Lung (tissue), 11 donors: ENCODE measurements at regions not wholly inside any gene's neighbourhood (a gene's known extent, or its start where the extent isn't known, plus 50 kb on each side); places are given as distances from the start of the nearest gene placed in this dataset.
"Not testable (repeated sequence)": the region's sequence is repeated elsewhere in the genome, so short reads cannot be mapped to it uniquely, and the experiment has no call there.

Experiments
- ATAC-seq: fragments of 200-7000 bp; cut with Tn5 transposase; one replicate; pipeline ENCODE4 v1.9.1; 2020; ENCODE audit warnings: moderate number of reproducible peaks; ENCODE audit not compliant: insufficient read depth, low FRiP score
- DNase-seq, 3 donors: peaks; one replicate each; pipeline ENCODE4 v3.0.0-alpha.2; 2013 to 2017
- H3K27ac ChIP-seq, 2 donors: one replicate each; pipeline ENCODE4 v1.5.1; 2013; ENCODE audit warnings: mild to moderate bottlenecking in 2 of 2, moderate library complexity in 2 of 2, control low read depth in 1 of 2, inconsistent platforms in 1 of 2, low read depth in 1 of 2, low read length in 1 of 2
- H3K27me3 ChIP-seq, 3 donors: one replicate each; pipeline ENCODE4 v1.5.1; 2013; ENCODE audit warnings: low read length in 2 of 3; ENCODE audit not compliant: control insufficient read depth in 3 of 3, insufficient read depth in 3 of 3
- H3K36me3 ChIP-seq, 4 donors: one replicate each; pipeline ENCODE4 v1.5.1; 2013; ENCODE audit warnings: low read length in 4 of 4, mild to moderate bottlenecking in 1 of 4, moderate library complexity in 1 of 4; ENCODE audit not compliant: control insufficient read depth in 4 of 4, insufficient read depth in 4 of 4
- H3K4me1 ChIP-seq, 5 donors: one replicate each; pipeline ENCODE4 v1.5.1; 2013; ENCODE audit warnings: low read length in 5 of 5, mild to moderate bottlenecking in 2 of 5, moderate library complexity in 1 of 5; ENCODE audit not compliant: control insufficient read depth in 5 of 5, insufficient read depth in 5 of 5
- H3K4me3 ChIP-seq: one replicate; pipeline ENCODE4 v1.5.1; 2013; ENCODE audit warnings: mild to moderate bottlenecking, control low read depth, moderate library complexity
- H3K9ac ChIP-seq, 2 donors: one replicate each; pipeline ENCODE4 v1.5.1; 2013; ENCODE audit warnings: low read length in 2 of 2, control low read depth in 1 of 2; ENCODE audit not compliant: insufficient read depth in 1 of 2
- H3K9me3 ChIP-seq, 4 donors: one replicate each; pipeline ENCODE4 v1.5.1; 2013; ENCODE audit warnings: low read length in 3 of 4, mild to moderate bottlenecking in 1 of 4, moderate library complexity in 1 of 4; ENCODE audit not compliant: control insufficient read depth in 4 of 4, insufficient read depth in 3 of 4
- WGBS, 2 donors: extraction: QIAGEN DNeasy Blood & Tissue Kit; methylation state at CpG; one replicate each; pipeline ENCODE4 v1.1.7; 2013; 5-methylcytosine and 5-hydroxymethylcytosine counted together
- TF ChIP-seq, protein P1 (sequence below): IDR thresholded peaks from 2 replicates; pipeline ENCODE4 v1.5.1; 2012; ENCODE audit warnings: mild to moderate bottlenecking; ENCODE audit errors: control extremely low read depth, extremely low read depth
- donor health status: control.
- donor health status: control.
- donor health status: Bipolar disorder and iron deficiency.
- donor health status: healthy.
- donor health status: DM: yes; HTN: yes; CAD: no.

DNA sequence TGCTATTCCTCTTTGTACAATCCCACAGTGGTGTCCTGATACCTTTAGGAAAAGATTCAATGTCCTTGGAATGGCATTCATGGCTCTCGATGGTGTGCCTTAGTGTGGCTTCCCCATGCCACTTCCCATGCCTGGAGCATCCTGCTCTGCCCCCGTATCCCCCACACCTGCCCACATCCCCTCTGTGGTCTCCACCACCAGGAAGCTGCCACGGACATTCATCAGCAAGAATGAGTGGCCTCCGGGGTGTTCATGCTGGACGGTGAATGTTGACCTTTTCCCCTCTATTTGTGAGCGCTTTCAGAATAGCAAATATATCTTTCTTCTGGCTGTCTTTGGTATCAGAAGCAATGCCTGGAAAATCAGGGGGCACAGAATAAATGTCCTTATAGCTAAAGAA, 262.0 kb upstream of the NRP1 start:
- WGBS, 2 donors, result 45 to 59% methylated on average over 6 of the region's 6 CpGs
- H3K36me3 ChIP-seq, result no peaks in the 10 kb centered on the region
- no peak overlapping the region for H3K9ac ChIP-seq
- H3K4me3 ChIP-seq, result no peak overlapping the region
- no peak for ATAC-seq
- TF ChIP-seq, protein P1, sequence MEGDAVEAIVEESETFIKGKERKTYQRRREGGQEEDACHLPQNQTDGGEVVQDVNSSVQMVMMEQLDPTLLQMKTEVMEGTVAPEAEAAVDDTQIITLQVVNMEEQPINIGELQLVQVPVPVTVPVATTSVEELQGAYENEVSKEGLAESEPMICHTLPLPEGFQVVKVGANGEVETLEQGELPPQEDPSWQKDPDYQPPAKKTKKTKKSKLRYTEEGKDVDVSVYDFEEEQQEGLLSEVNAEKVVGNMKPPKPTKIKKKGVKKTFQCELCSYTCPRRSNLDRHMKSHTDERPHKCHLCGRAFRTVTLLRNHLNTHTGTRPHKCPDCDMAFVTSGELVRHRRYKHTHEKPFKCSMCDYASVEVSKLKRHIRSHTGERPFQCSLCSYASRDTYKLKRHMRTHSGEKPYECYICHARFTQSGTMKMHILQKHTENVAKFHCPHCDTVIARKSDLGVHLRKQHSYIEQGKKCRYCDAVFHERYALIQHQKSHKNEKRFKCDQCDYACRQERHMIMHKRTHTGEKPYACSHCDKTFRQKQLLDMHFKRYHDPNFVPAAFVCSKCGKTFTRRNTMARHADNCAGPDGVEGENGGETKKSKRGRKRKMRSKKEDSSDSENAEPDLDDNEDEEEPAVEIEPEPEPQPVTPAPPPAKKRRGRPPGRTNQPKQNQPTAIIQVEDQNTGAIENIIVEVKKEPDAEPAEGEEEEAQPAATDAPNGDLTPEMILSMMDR, result no peak
- no peak overlapping the region for H3K27ac ChIP-seq
- H3K27me3 ChIP-seq, result no peaks in the 10 kb centered on the region
- H3K4me1 ChIP-seq, result peaks cover 0 to 6% (median 0%) of the 10 kb centered on the region in 5 donors
- DNase-seq, result no peak
- peaks cover 0 to 2% (median under 1%) of the 10 kb centered on the region in 4 donors for H3K9me3 ChIP-seq

DNA sequence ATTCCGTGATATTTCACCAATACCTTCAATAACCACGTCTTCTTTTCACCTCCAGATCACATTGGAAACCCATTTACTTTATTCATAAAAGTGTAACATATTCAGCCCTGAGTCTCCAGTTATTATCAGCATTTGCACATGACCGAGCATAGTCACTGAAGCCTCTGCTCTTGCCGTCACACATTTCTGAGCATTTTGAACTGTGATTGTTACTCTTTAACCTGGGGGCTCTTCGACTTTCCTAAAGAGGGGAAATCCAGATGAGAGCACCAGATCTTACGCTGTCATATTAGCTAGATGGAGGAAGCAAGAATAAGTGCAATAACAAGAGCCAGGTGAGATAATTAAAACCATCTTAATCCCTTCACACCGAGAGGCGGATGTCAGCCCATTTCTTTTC, 260.0 kb upstream of the NRP1 start:
- H3K4me1 ChIP-seq, result peaks cover 0 to 6% (median 0%) of the 10 kb centered on the region in 5 donors
- no peak for ATAC-seq
- H3K9ac ChIP-seq, result no peak overlapping the region
- TF ChIP-seq, protein P1, result no peak
- no peaks in the 10 kb centered on the region for H3K27me3 ChIP-seq
- H3K27ac ChIP-seq, result no peak overlapping the region
- no peak overlapping the region for H3K4me3 ChIP-seq
- DNase-seq, result no peak
- no peaks in the 10 kb centered on the region for H3K36me3 ChIP-seq
- peaks cover 0 to 2% (median 0%) of the 10 kb centered on the region in 4 donors for H3K9me3 ChIP-seq
- WGBS, 2 donors, result 83% methylated on average over 8 of the region's 8 CpGs

DNA sequence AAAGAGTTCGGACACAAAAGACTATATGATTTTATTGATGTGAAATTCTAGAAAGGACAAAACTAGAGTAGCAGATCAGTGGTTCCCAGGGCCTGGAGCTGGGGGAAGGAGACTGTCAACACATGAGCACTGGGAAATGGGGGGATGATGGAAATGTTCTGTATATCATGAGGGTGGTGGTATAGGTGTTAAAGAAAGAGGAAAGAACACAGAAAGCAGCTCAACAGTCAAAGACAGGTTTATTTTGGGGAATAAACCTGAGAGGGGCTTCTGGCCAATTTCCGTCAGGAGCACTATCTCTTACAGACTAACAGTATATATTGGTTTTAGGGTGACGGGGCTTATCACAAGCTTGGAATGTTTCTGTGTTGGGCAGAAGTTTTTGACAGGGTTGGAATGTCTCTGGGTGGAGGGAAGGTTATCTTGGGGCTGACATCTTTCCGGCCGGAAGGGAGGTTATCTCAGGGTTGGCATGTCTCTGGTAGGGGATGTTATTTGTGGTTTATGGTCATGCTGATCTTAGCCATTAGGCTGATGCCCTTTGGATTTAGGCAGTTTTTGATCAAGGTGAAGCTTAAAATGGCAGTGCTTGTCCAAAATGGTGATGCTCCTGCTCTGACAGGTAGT, 254.6 kb upstream of the NRP1 start:
- Histone ChIP-seq H3K9me3 (no peaks in the 10 kb centered on the region), H3K4me3 (no peak overlapping the region), H3K27me3 (no peaks in the 10 kb centered on the region), H3K36me3 (no peaks in the 10 kb centered on the region), H3K4me1 (peaks cover 0 to 6% (median 0%) of the 10 kb centered on the region in 5 donors), H3K27ac (no peak overlapping the region), H3K9ac (no peak overlapping the region)
- WGBS, 2 donors, result 83 to 91% methylated on average over 5 of the region's 5 CpGs
- ATAC-seq, result no peak
- TF ChIP-seq, protein P1, result no peak
- DNase-seq, result no peak

DNA sequence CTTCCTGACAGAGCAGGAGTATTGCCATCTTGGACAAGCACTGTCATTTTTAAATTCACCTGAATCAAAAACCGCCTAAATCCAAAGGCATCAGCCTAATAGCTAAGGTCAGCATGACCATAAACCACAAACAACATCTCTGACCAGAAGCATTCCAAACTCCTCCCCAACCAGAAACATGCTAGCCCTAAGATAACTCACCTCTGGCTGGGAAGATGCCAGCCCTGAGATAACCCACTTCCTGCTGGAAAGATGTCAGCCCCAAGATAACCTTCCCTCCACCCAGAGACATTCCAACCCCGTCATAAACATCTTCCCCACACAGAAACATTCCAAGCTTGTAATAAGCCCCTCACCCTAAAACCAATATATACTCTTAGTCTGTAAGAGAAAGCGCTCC, 250.1 kb upstream of the NRP1 start:
- WGBS, 2 donors, result 70 to 76% methylated on average over 3 of the region's 3 CpGs
- not testable (repeated sequence) for ATAC-seq, H3K9me3 ChIP-seq, H3K36me3 ChIP-seq, H3K27ac ChIP-seq, H3K9ac ChIP-seq, DNase-seq, H3K27me3 ChIP-seq, H3K4me1 ChIP-seq, H3K4me3 ChIP-seq
